SK-N-SH (cell line): ENCODE measurements at regions not wholly inside any gene's neighbourhood (a gene's known extent, or its start where the extent isn't known, plus 50 kb on each side); places are given as distances from the start of the nearest gene placed in this dataset.
A peak's percentile ranks its signal among the peaks of the same experiment; 100 is the strongest.

Experiments
- CTCF ChIA-PET: fragments of 300-600, 350-600 bp; formaldehyde crosslinking; extraction: SDS; loops from one replicate; lab custom pipeline; 2021; lab: Yijun Ruan, JAX
- POLR2A ChIA-PET: fragments of 350-600 bp; sonication (Branson Sonifier 250); formaldehyde crosslinking; extraction: SDS; loops from one replicate; lab custom pipeline; 2020; ENCODE audit warnings: antibody characterized with exemption, inconsistent platforms; lab: Yijun Ruan, JAX
- DNase-seq: peaks from one replicate; pipeline ENCODE4 v3.0.0; 2012
- H2AFZ ChIP-seq: fragments of 200-600 bp; sonication (generic); 2 replicates; pipeline ENCODE4 v1.8.1; 2016; ENCODE audit warnings: antibody characterized with exemption, mild to moderate bottlenecking, low read depth
- H3F3A ChIP-seq: fragments of 200-600 bp; sonication (generic); replicated peaks from 2 replicates; pipeline ENCODE3; 2016; ENCODE audit warnings: antibody characterized with exemption, mild to moderate bottlenecking; ENCODE audit not compliant: insufficient read depth
- H3K27ac ChIP-seq, 2 experiments: fragments of 200-500 bp in 1 of 2; fragments of 200-600 bp in 1 of 2; sonication (Bioruptor generic) in 1 of 2; sonication (generic), shearing (Covaris generic) in 1 of 2; 2 replicates each; pipeline versions ENCODE4 v1.5.1 to v1.6.1; 2014 to 2016; ENCODE audit warnings: low read depth in 2 of 2, inconsistent platforms in 1 of 2, low read length in 1 of 2, mild to moderate bottlenecking in 1 of 2, mixed read lengths in 1 of 2
- H3K27me3 ChIP-seq: fragments of 200-600 bp; sonication (generic), shearing (Covaris generic); 2 replicates; pipeline ENCODE4 v1.6.1; 2016; ENCODE audit warnings: mixed run types; ENCODE audit not compliant: insufficient read depth
- H3K36me3 ChIP-seq, 2 experiments: fragments of 200-500 bp in 1 of 2; fragments of 200-600 bp in 1 of 2; sonication (Bioruptor generic) in 1 of 2; sonication (generic) in 1 of 2; replicated peaks in 1 of 2; 2 replicates each; pipeline versions ENCODE3 to v1.5.1; 2014 to 2016; ENCODE audit warnings: low read length in 1 of 2, mild to moderate bottlenecking in 1 of 2; ENCODE audit not compliant: insufficient read depth in 2 of 2, control insufficient read depth in 1 of 2
- H3K4me1 ChIP-seq, 2 experiments: fragments of 200-500 bp in 1 of 2; fragments of 200-600 bp in 1 of 2; sonication (Bioruptor generic) in 1 of 2; sonication (generic), shearing (Covaris generic) in 1 of 2; 2 replicates each; pipeline versions ENCODE4 v1.5.1 to v1.6.1; 2014 to 2016; ENCODE audit warnings: low read depth in 1 of 2, low read length in 1 of 2, mixed run types in 1 of 2; ENCODE audit not compliant: insufficient read depth in 2 of 2, control insufficient read depth in 1 of 2
- H3K4me2 ChIP-seq: fragments of 200-600 bp; sonication (generic), shearing (Covaris generic); 2 replicates; pipeline ENCODE4 v1.6.1; 2017; ENCODE audit warnings: mixed run types
- H3K4me3 ChIP-seq, 2 experiments: fragments of 200-500 bp in 1 of 2; fragments of 200-600 bp in 1 of 2; sonication (Bioruptor generic) in 1 of 2; sonication (generic), shearing (Covaris generic) in 1 of 2; 2 replicates each; pipeline versions ENCODE4 v1.5.1 to v1.8.1; 2014 to 2016; ENCODE audit warnings: low read depth in 2 of 2, inconsistent platforms in 1 of 2, low read length in 1 of 2, mild to moderate bottlenecking in 1 of 2, mixed read lengths in 1 of 2, moderate library complexity in 1 of 2
- H3K79me2 ChIP-seq: fragments of 200-600 bp; sonication (generic); 2 replicates; pipeline ENCODE4 v1.8.1; 2017; ENCODE audit warnings: mild to moderate bottlenecking; ENCODE audit not compliant: insufficient read depth
- H3K9ac ChIP-seq: fragments of 200-600 bp; sonication (generic); 2 replicates; pipeline ENCODE4 v1.6.1; 2017; ENCODE audit warnings: mixed run types
- H3K9me2 ChIP-seq: fragments of 200-600 bp; sonication (generic); 2 replicates; pipeline ENCODE4 v1.6.1; 2017; ENCODE audit warnings: mixed run types
- H3K9me3 ChIP-seq: fragments of 200-600 bp; sonication (generic); 2 replicates; pipeline ENCODE4 v1.6.1; 2017; ENCODE audit warnings: mixed run types, mild to moderate bottlenecking, moderate library complexity
- H4K20me1 ChIP-seq: fragments of 200-600 bp; sonication (generic); 2 replicates; pipeline ENCODE4 v1.6.1; 2017; ENCODE audit warnings: mild to moderate bottlenecking, mixed run types; ENCODE audit not compliant: insufficient read depth
- CHD2 ChIP-seq: fragments of 150-350 bp; IDR thresholded peaks from 2 replicates; pipeline ENCODE4 v1.6.1; 2018; ENCODE audit warnings: low read length; ENCODE audit not compliant: partially characterized antibody
- ELF1 ChIP-seq: IDR thresholded peaks from 2 replicates; pipeline ENCODE4 v1.4.0; 2012
- EZH2phosphoT487 ChIP-seq: fragments of 200-600 bp; sonication (generic); IDR thresholded peaks from 2 replicates; pipeline ENCODE4 v1.6.1; 2017; ENCODE audit warnings: low read depth, mixed run types, mild to moderate bottlenecking, antibody characterized with exemption, moderate library complexity, borderline replicate concordance
- FOSL2 ChIP-seq: IDR thresholded peaks from 2 replicates; pipeline ENCODE4 v1.4.0; 2012; ENCODE audit warnings: low read depth, mild to moderate bottlenecking, moderate library complexity, borderline replicate concordance
- FOXM1 ChIP-seq: IDR thresholded peaks from 2 replicates; pipeline ENCODE4 v1.4.0; 2012; ENCODE audit warnings: low read depth, mild to moderate bottlenecking
- JUND ChIP-seq: IDR thresholded peaks from 2 replicates; pipeline ENCODE4 v1.4.0; 2012
- MEF2A ChIP-seq: IDR thresholded peaks from 2 replicates; pipeline ENCODE4 v1.4.0; 2012; ENCODE audit warnings: low read depth, borderline replicate concordance
- NFIC ChIP-seq: IDR thresholded peaks from 2 replicates; pipeline ENCODE4 v1.4.0; 2012; ENCODE audit warnings: borderline replicate concordance
- NRF1 ChIP-seq: IDR thresholded peaks from 2 replicates; pipeline ENCODE4 v1.6.1; 2012; ENCODE audit warnings: low read depth, mild to moderate bottlenecking, low read length
- POLR2AphosphoS5 ChIP-seq: IDR thresholded peaks from 2 replicates; pipeline ENCODE4 v1.6.1; 2012; ENCODE audit warnings: low read depth, low read length
- RAD21 ChIP-seq: IDR thresholded peaks from 2 replicates; pipeline ENCODE4 v1.6.1; 2012; ENCODE audit warnings: mild to moderate bottlenecking, low read length
- RCOR1 ChIP-seq: fragments of 150-350 bp; IDR thresholded peaks from 2 replicates; pipeline ENCODE4 v1.6.1; 2017; ENCODE audit warnings: antibody characterized with exemption, low read length
- RFX5 ChIP-seq: IDR thresholded peaks from 2 replicates; pipeline ENCODE4 v1.6.1; 2012; ENCODE audit warnings: mild to moderate bottlenecking, improper control_type of control experiment, low read length
- SMC3 ChIP-seq: IDR thresholded peaks from 2 replicates; pipeline ENCODE4 v1.6.1; 2012; ENCODE audit warnings: low read depth, low read length, improper control_type of control experiment
- TAF1 ChIP-seq: IDR thresholded peaks from 2 replicates; pipeline ENCODE4 v1.6.1; 2012; ENCODE audit warnings: low read depth, mild to moderate bottlenecking, low read length, moderate library complexity, borderline replicate concordance
- WGBS: methylation state at CpG from one replicate; pipeline ENCODE4 v1.1.6; 2017; ENCODE audit warnings: low lambda C conversion rate; 5-methylcytosine and 5-hydroxymethylcytosine counted together
- TF ChIP-seq, protein P1 (sequence below): fragments of 150-350 bp; IDR thresholded peaks from 2 replicates; pipeline ENCODE4 v1.6.1; 2016; ENCODE audit warnings: mild to moderate bottlenecking, low read depth, low read length
- TF ChIP-seq, protein P2 (sequence below): IDR thresholded peaks from 2 replicates; pipeline ENCODE4 v1.4.0; 2012; ENCODE audit warnings: low read depth
- TF ChIP-seq, protein P3 (sequence below): IDR thresholded peaks from 2 replicates; pipeline ENCODE4; 2012
- TF ChIP-seq, protein P4 (sequence below): fragments of 150-350 bp; IDR thresholded peaks from 2 replicates; pipeline ENCODE4 v1.6.1; 2017; ENCODE audit warnings: antibody characterized with exemption, low read length, low read depth, borderline replicate concordance
- TF ChIP-seq, protein P5 (sequence below): fragments of 200-600 bp; sonication (generic); IDR thresholded peaks from 2 replicates; pipeline ENCODE4 v1.6.1; 2017; ENCODE audit warnings: antibody characterized with exemption, mild to moderate bottlenecking, moderate library complexity

DNA sequence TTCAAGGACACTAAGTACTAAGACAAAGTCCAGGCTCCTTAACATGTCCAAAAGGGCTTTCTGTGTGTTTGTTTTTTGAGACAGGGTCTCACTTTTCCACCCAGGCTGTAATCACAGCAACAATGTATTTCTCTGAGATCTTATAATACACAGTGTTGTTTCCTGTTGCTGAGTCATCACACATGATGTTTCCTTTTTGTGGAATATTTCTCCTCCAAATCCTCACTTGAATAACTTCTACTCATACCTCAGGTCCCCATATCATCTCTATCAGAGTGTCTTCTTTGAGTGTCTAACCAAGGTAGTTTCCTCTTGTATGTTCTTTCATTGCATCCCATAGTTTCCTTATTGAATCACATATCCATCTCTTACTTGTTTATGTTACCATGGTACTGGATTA lies 632.0 kb upstream of the PIK3C3 start:
- TF ChIP-seq, protein P1, sequence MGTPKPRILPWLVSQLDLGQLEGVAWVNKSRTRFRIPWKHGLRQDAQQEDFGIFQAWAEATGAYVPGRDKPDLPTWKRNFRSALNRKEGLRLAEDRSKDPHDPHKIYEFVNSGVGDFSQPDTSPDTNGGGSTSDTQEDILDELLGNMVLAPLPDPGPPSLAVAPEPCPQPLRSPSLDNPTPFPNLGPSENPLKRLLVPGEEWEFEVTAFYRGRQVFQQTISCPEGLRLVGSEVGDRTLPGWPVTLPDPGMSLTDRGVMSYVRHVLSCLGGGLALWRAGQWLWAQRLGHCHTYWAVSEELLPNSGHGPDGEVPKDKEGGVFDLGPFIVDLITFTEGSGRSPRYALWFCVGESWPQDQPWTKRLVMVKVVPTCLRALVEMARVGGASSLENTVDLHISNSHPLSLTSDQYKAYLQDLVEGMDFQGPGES, result no peak
- TF ChIP-seq FOSL2, result peak; percentile 9; the same call in 1 of the 2 replicates
- TF ChIP-seq, all 33 proteins: peak for 1
- Histone ChIP-seq H3K9me3 (no peaks in the 10 kb centered on the region), H3K36me3 (no peaks in the 10 kb centered on the region), H3K9ac (no peak overlapping the region), H3K4me1 (peaks cover 0 to 2% of the 10 kb centered on the region in 2 experiments; a peak in 1 of 4 replicates), H2AFZ (no peak overlapping the region), H3K9me2 (no peaks in the 10 kb centered on the region), H3K4me3 (no peak overlapping the region), H4K20me1 (no peaks in the 10 kb centered on the region), H3F3A (peaks cover 7% of the 10 kb centered on the region), H3K27me3 (no peaks in the 10 kb centered on the region), H3K79me2 (no peaks in the 10 kb centered on the region), H3K27ac (no peak overlapping the region), H3K4me2 (no peak overlapping the region)
- CTCF ChIA-PET, result no interaction called here
- POLR2A ChIA-PET, result no interaction called here
- no peak for DNase-seq

DNA sequence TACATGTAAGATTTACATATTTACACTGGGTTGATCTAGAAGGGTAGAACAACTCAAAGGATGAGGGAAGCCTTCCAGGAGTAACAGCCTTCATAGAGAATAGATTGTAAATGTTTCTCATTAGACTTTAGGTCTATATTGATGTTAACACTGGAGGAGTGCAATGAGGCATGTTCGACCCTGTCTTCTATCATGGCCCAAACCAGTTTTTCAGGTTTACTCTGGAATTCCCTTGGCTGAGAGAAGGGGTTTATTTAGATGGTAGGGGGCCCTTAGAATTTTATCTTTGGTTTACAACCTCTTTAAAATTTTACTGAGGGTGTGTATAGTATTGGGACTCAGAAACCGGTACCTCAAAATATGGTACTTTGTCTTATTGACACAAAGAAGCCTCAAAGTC lies 634.9 kb upstream of the PIK3C3 start:
- Histone ChIP-seq H3K27ac (no peak overlapping the region), H3K9me2 (no peaks in the 10 kb centered on the region), H3K4me3 (no peak overlapping the region), H2AFZ (no peak overlapping the region), H3F3A (peaks cover 7% of the 10 kb centered on the region), H3K79me2 (no peaks in the 10 kb centered on the region), H3K36me3 (no peaks in the 10 kb centered on the region), H3K4me2 (no peak overlapping the region), H3K27me3 (no peaks in the 10 kb centered on the region), H3K9me3 (no peaks in the 10 kb centered on the region), H3K9ac (no peak overlapping the region), H3K4me1 (peaks cover 0 to 2% of the 10 kb centered on the region in 2 experiments; a peak in 1 of 4 replicates), H4K20me1 (no peaks in the 10 kb centered on the region)
- no peak for TF ChIP-seq NFIC
- 61% methylated on average over 2 of the region's 2 CpGs for WGBS
- no peak for DNase-seq
- ChIA-PET CTCF (no interaction called here), POLR2A (interaction anchor here (0.7 kb wide), 1 partner anchor 38 kb away, joined by 4 read pairs; no protein-coding TSS in a partner anchor)

DNA sequence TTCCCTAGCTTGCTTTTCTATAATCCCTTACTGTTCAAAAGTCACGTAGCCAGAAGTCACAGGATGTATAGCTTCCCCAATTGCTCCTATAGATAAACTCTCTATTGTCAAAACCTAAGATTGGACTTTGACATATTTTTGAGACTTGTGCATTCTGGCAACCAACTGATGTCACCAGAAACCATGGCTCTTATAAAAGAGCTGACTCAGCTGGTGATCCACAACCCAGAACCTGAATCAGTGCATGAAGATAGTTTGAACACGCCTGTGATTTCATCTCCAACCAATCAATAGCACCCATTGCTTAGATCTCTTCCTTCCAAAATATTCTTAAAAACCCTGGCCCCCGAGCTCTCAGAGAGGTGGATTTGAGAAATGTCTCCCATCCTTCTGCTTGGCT lies 639.9 kb upstream of the PIK3C3 start:
- WGBS, result 44% methylated on average over 3 of the region's 3 CpGs
- POLR2A ChIA-PET, result no interaction called here
- TF ChIP-seq RFX5 (no peak), FOXM1 (no peak), ELF1 (no peak), RCOR1 (no peak), EZH2phosphoT487 (no peak), MEF2A (no peak), POLR2AphosphoS5 (no peak), TAF1 (no peak), NRF1 (no peak), JUND (no peak), CHD2 (no peak), RAD21 (no peak), SMC3 (no peak)
- TF ChIP-seq, protein P2, sequence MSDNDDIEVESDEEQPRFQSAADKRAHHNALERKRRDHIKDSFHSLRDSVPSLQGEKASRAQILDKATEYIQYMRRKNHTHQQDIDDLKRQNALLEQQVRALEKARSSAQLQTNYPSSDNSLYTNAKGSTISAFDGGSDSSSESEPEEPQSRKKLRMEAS, result no peak
- TF ChIP-seq, protein P3, sequence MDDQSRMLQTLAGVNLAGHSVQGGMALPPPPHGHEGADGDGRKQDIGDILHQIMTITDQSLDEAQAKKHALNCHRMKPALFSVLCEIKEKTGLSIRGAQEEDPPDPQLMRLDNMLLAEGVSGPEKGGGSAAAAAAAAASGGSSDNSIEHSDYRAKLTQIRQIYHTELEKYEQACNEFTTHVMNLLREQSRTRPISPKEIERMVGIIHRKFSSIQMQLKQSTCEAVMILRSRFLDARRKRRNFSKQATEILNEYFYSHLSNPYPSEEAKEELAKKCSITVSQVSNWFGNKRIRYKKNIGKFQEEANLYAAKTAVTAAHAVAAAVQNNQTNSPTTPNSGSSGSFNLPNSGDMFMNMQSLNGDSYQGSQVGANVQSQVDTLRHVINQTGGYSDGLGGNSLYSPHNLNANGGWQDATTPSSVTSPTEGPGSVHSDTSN, result no peak
- TF ChIP-seq, protein P4, sequence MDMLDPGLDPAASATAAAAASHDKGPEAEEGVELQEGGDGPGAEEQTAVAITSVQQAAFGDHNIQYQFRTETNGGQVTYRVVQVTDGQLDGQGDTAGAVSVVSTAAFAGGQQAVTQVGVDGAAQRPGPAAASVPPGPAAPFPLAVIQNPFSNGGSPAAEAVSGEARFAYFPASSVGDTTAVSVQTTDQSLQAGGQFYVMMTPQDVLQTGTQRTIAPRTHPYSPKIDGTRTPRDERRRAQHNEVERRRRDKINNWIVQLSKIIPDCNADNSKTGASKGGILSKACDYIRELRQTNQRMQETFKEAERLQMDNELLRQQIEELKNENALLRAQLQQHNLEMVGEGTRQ, result no peak
- TF ChIP-seq, protein P5, sequence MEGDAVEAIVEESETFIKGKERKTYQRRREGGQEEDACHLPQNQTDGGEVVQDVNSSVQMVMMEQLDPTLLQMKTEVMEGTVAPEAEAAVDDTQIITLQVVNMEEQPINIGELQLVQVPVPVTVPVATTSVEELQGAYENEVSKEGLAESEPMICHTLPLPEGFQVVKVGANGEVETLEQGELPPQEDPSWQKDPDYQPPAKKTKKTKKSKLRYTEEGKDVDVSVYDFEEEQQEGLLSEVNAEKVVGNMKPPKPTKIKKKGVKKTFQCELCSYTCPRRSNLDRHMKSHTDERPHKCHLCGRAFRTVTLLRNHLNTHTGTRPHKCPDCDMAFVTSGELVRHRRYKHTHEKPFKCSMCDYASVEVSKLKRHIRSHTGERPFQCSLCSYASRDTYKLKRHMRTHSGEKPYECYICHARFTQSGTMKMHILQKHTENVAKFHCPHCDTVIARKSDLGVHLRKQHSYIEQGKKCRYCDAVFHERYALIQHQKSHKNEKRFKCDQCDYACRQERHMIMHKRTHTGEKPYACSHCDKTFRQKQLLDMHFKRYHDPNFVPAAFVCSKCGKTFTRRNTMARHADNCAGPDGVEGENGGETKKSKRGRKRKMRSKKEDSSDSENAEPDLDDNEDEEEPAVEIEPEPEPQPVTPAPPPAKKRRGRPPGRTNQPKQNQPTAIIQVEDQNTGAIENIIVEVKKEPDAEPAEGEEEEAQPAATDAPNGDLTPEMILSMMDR, result no peak

More for the DNA sequence above, 639.9 kb upstream of the PIK3C3 start:
- Histone ChIP-seq H3K9ac (no peak overlapping the region), H3K9me2 (no peaks in the 10 kb centered on the region), H3K79me2 (no peaks in the 10 kb centered on the region), H3K4me3 (no peak overlapping the region), H2AFZ (no peak overlapping the region), H3K27me3 (no peaks in the 10 kb centered on the region), H4K20me1 (no peaks in the 10 kb centered on the region), H3F3A (no peaks in the 10 kb centered on the region), H3K4me1 (no peaks in the 10 kb centered on the region), H3K36me3 (no peaks in the 10 kb centered on the region), H3K9me3 (no peaks in the 10 kb centered on the region), H3K4me2 (no peak overlapping the region), H3K27ac (no peak overlapping the region)
- CTCF ChIA-PET, result no interaction called here
- DNase-seq, result no peak
